Neural cell (in vitro differentiated cells): ENCODE measurements at regions not wholly inside any gene's neighbourhood (a gene's known extent, or its start where the extent isn't known, plus 50 kb on each side); places are given as distances from the start of the nearest gene placed in this dataset.

ENCODE experiments used
- H2AFZ ChIP-seq: fragments of 200-600, 300-800 bp; sonication (generic), shearing (Covaris generic); 2 replicates; pipeline ENCODE4 v1.6.0; 2014; ENCODE audit warnings: low read depth, mild to moderate bottlenecking, antibody characterized with exemption, low read length, moderate library complexity
- H3F3A ChIP-seq: fragments of 200-600 bp; shearing (Covaris generic); 2 replicates; pipeline ENCODE4 v1.6.1; 2016; ENCODE audit warnings: mild to moderate bottlenecking, moderate library complexity, mixed read lengths, antibody characterized with exemption, low read length; ENCODE audit not compliant: insufficient read depth, poor library complexity, severe bottlenecking
- H3K27ac ChIP-seq: fragments of 200-600, 300-800 bp; sonication (generic), shearing (Covaris generic); 2 replicates; pipeline ENCODE4 v1.5.1; 2014; ENCODE audit warnings: mild to moderate bottlenecking, low read length, moderate library complexity
- H3K27me3 ChIP-seq: fragments of 300-800, 200-600 bp; sonication (generic), shearing (Covaris generic); 2 replicates; pipeline ENCODE4 v1.6.0; 2014; ENCODE audit warnings: mild to moderate bottlenecking, low read depth, low read length, moderate library complexity; ENCODE audit not compliant: insufficient read depth
- H3K36me3 ChIP-seq: fragments of 300-800, 200-600 bp; sonication (generic), shearing (Covaris generic); 2 replicates; pipeline ENCODE4 v1.5.1; 2014; ENCODE audit warnings: mild to moderate bottlenecking, antibody characterized with exemption, low read length, moderate library complexity; ENCODE audit not compliant: insufficient read depth
- H3K4me2 ChIP-seq: fragments of 300-800, 200-600 bp; sonication (generic), shearing (Covaris generic); 2 replicates; pipeline ENCODE4 v1.6.0; 2014; ENCODE audit warnings: mild to moderate bottlenecking, low read length
- H3K4me3 ChIP-seq: fragments of 300-800, 200-600 bp; sonication (generic), shearing (Covaris generic); 2 replicates; pipeline ENCODE4 v1.5.1; 2014; ENCODE audit warnings: mild to moderate bottlenecking, low read length, moderate library complexity
- H3K79me2 ChIP-seq: fragments of 200-600 bp; shearing (Covaris generic); replicated peaks from 2 replicates; pipeline ENCODE4 v1.6.0; 2014; ENCODE audit warnings: mild to moderate bottlenecking, low read length, moderate library complexity; ENCODE audit not compliant: insufficient read depth
- H3K9ac ChIP-seq: fragments of 300-800, 200-600 bp; sonication (generic), shearing (Covaris generic); 2 replicates; pipeline ENCODE4 v1.6.1; 2016; ENCODE audit warnings: mild to moderate bottlenecking, low read length, mixed read lengths
- H3K9me2 ChIP-seq: fragments of 200-600 bp; shearing (Covaris generic); 2 replicates; pipeline ENCODE4 v1.6.1; 2016; ENCODE audit warnings: mild to moderate bottlenecking, low read length, mixed read lengths; ENCODE audit not compliant: insufficient read depth
- H3K9me3 ChIP-seq: fragments of 200-600, 300-800 bp; sonication (generic), shearing (Covaris generic); 2 replicates; pipeline ENCODE4 v1.6.1; 2016; ENCODE audit warnings: mild to moderate bottlenecking, mixed run types, low read length, moderate library complexity, mixed read lengths
- H4K20me1 ChIP-seq: fragments of 200-600 bp; shearing (Covaris generic); 2 replicates; pipeline ENCODE4 v1.6.1; 2016; ENCODE audit warnings: mild to moderate bottlenecking, mixed run types; ENCODE audit not compliant: insufficient read depth
- CTCF ChIP-seq: fragments of 450-650 bp; IDR thresholded peaks from 2 replicates; pipeline ENCODE4 v1.5.1; 2014; ENCODE audit warnings: antibody characterized with exemption, mild to moderate bottlenecking, moderate library complexity; ENCODE audit not compliant: poor library complexity, severe bottlenecking
- EP300 ChIP-seq: fragments of 450-650 bp; conservative IDR thresholded peaks from 2 replicates; pipeline ENCODE4 v1.6.1; 2014; ENCODE audit warnings: antibody characterized with exemption, mild to moderate bottlenecking, moderate library complexity; ENCODE audit not compliant: poor library complexity, severe bottlenecking
- EZH2 ChIP-seq: fragments of 200-600, 300-800 bp; shearing (Covaris generic), sonication (generic); IDR thresholded peaks from 2 replicates; pipeline ENCODE4 v1.6.1; 2014; ENCODE audit warnings: antibody characterized with exemption, low read length, borderline replicate concordance, mild to moderate bottlenecking; ENCODE audit not compliant: insufficient read depth, poor library complexity, severe bottlenecking
- MXI1 ChIP-seq: fragments of 450-650 bp; conservative IDR thresholded peaks from 2 replicates; pipeline ENCODE4 v1.6.1; 2014; ENCODE audit warnings: antibody characterized with exemption, mild to moderate bottlenecking; ENCODE audit not compliant: poor library complexity, severe bottlenecking
- POLR2AphosphoS5 ChIP-seq: IDR thresholded peaks from 2 replicates; pipeline ENCODE4 v1.6.1; 2012
- RAD21 ChIP-seq: fragments of 450-650 bp; conservative IDR thresholded peaks from 2 replicates; pipeline ENCODE4 v1.6.1; 2014; ENCODE audit warnings: antibody characterized with exemption, mild to moderate bottlenecking, moderate library complexity
- REST ChIP-seq: IDR thresholded peaks from 2 replicates; pipeline ENCODE4 v1.6.1; 2012; ENCODE audit warnings: borderline replicate concordance
- SMC3 ChIP-seq: fragments of 450-650 bp; conservative IDR thresholded peaks from 2 replicates; pipeline ENCODE4 v1.6.1; 2014; ENCODE audit warnings: antibody characterized with exemption, mild to moderate bottlenecking, moderate library complexity; ENCODE audit not compliant: poor library complexity
- TAF1 ChIP-seq: IDR thresholded peaks from 2 replicates; pipeline ENCODE4 v1.6.1; 2012; ENCODE audit warnings: low read depth

- Histone ChIP-seq H2AFZ (no peak overlapping the region), H4K20me1 (no peaks in the 10 kb centered on the region), H3K4me2 (no peak overlapping the region), H3K9me2 (no peaks in the 10 kb centered on the region), H3F3A (no peaks in the 10 kb centered on the region), H3K27me3 (no peaks in the 10 kb centered on the region), H3K9ac (no peak overlapping the region), H3K9me3 (no peaks in the 10 kb centered on the region), H3K36me3 (no peaks in the 10 kb centered on the region), H3K27ac (no peak overlapping the region), H3K79me2 (no peaks in the 10 kb centered on the region), H3K4me3 (no peak overlapping the region)
- TF ChIP-seq TAF1: no peak
- no peak for TF ChIP-seq POLR2AphosphoS5
- TF ChIP-seq CTCF: no peak
- TF ChIP-seq EP300: no peak
- no peak for TF ChIP-seq RAD21
- no peak for TF ChIP-seq REST
- no peak for TF ChIP-seq MXI1
- TF ChIP-seq SMC3: no peak
- TF ChIP-seq EZH2: no peak
Measured at GRCh38 chr11:64472593-64473455, 82.9 kb upstream of the SLC22A11 start.

GRCh38 chr11:64474680-64475079, 81.1 kb upstream of the SLC22A11 start:
- Histone ChIP-seq H3K4me3 (no peak overlapping the region), H3K9me3 (no peaks in the 10 kb centered on the region), H3K36me3 (no peaks in the 10 kb centered on the region), H2AFZ (no peak overlapping the region), H3K27ac (no peak overlapping the region), H3F3A (no peaks in the 10 kb centered on the region), H4K20me1 (no peaks in the 10 kb centered on the region), H3K79me2 (no peaks in the 10 kb centered on the region), H3K27me3 (no peaks in the 10 kb centered on the region), H3K9ac (no peak overlapping the region), H3K4me2 (no peak overlapping the region), H3K9me2 (no peaks in the 10 kb centered on the region)
- TF ChIP-seq CTCF: no peak
- no peak for TF ChIP-seq EP300
- TF ChIP-seq TAF1: no peak
- TF ChIP-seq MXI1: no peak
- no peak for TF ChIP-seq SMC3
- TF ChIP-seq REST: no peak
- no peak for TF ChIP-seq EZH2
- TF ChIP-seq RAD21: no peak
- TF ChIP-seq POLR2AphosphoS5: no peak
